ENCODE measurements at regions not wholly inside any gene's neighbourhood (a gene's known extent, or its start where the extent isn't known, plus 50 kb on each side); places are given as distances from the start of the nearest gene placed in this dataset.

GRCh38 chr2:81242501-81242900 lies 937.9 kb upstream of the LRRTM1 start:
- CTCF ChIA-PET = no interaction called here
- Mint-ChIP-seq H3K4me1 (no peaks in the 10 kb centered on the region), H3K27ac (no peak overlapping the region), H3K4me3 (no peak overlapping the region), H3K9me3 (peaks cover 14 to 36% (median 15%) of the 10 kb centered on the region in 3 donors), H3K36me3 (no peaks in the 10 kb centered on the region), H3K27me3 (no peaks in the 10 kb centered on the region)
- DNase-seq (no peak), ATAC-seq (replicated peaks in 1 of 4) (no peak)
- H3K9me3 ChIP-seq = peaks cover 5% of the 10 kb centered on the region
- POLR2A ChIA-PET = no interaction called here
- no peak overlapping the region for H3K27ac ChIP-seq (ENCODE audit: low read length)
- H3K4me1 ChIP-seq (ENCODE audit: control insufficient read depth in 1 of 2, extremely low read depth in 1 of 2, insufficient read depth in 2 of 2, low read length in 2 of 2) = no peaks in the 10 kb centered on the region
- WGBS (ENCODE audit: insufficient coverage) = 65% methylated on average over 2 of the region's 2 CpGs
- no peak overlapping the region for H3K4me3 ChIP-seq (ENCODE audit: control insufficient read depth in 1 of 2, extremely low read depth in 1 of 2, low read length in 1 of 2)
- no peaks in the 10 kb centered on the region for H3K27me3 ChIP-seq (replicated peaks in 1 of 2; ENCODE audit: control insufficient read depth in 2 of 2, extremely low read depth in 1 of 2, insufficient read depth in 2 of 2, low read length in 1 of 2)
- no peaks in the 10 kb centered on the region for H3K36me3 ChIP-seq (ENCODE audit: control insufficient read depth in 2 of 2, extremely low read depth in 1 of 2, insufficient read depth in 1 of 2, low read length in 1 of 2)

GRCh38 chr2:81238462-81238861 lies 933.9 kb upstream of the LRRTM1 start:
- Histone ChIP-seq H3K36me3 (ENCODE audit: control insufficient read depth in 2 of 2, extremely low read depth in 1 of 2, insufficient read depth in 1 of 2, low read length in 1 of 2) (no peaks in the 10 kb centered on the region), H3K27ac (ENCODE audit: low read length) (no peak overlapping the region), H3K4me1 (ENCODE audit: control insufficient read depth in 1 of 2, extremely low read depth in 1 of 2, insufficient read depth in 2 of 2, low read length in 2 of 2) (no peaks in the 10 kb centered on the region), H3K9me3 (peaks cover 2% of the 10 kb centered on the region), H3K4me3 (ENCODE audit: control insufficient read depth in 1 of 2, extremely low read depth in 1 of 2, low read length in 1 of 2) (no peak overlapping the region), H3K27me3 (replicated peaks in 1 of 2; ENCODE audit: control insufficient read depth in 2 of 2, extremely low read depth in 1 of 2, insufficient read depth in 2 of 2, low read length in 1 of 2) (no peaks in the 10 kb centered on the region)
- Mint-ChIP-seq H3K36me3 (no peaks in the 10 kb centered on the region), H3K4me3 (no peak overlapping the region), H3K27me3 (no peaks in the 10 kb centered on the region), H3K27ac (no peak overlapping the region), H3K4me1 (no peaks in the 10 kb centered on the region), H3K9me3 (peaks cover 9 to 43% (median 24%) of the 10 kb centered on the region in 3 donors)
- no CpG with 5 or more reads among the region's 2 CpGs for WGBS (ENCODE audit: insufficient coverage)
- DNase-seq (no peak), ATAC-seq (replicated peaks in 1 of 4) (no peak)
- POLR2A ChIA-PET = no interaction called here
- CTCF ChIA-PET = no interaction called here

GRCh38 chr2:81235601-81236000 lies 931.0 kb upstream of the LRRTM1 start:
- no peaks in the 10 kb centered on the region for H3K9me3 ChIP-seq
- Mint-ChIP-seq H3K4me1 (no peaks in the 10 kb centered on the region), H3K36me3 (no peaks in the 10 kb centered on the region), H3K27me3 (no peaks in the 10 kb centered on the region), H3K9me3 (peaks cover 12 to 51% (median 29%) of the 10 kb centered on the region in 3 donors), H3K4me3 (no peak overlapping the region), H3K27ac (no peak overlapping the region)
- ChIA-PET POLR2A (no interaction called here), CTCF (no interaction called here)
- no peak overlapping the region for H3K4me3 ChIP-seq (ENCODE audit: control insufficient read depth in 1 of 2, extremely low read depth in 1 of 2, low read length in 1 of 2)
- H3K27ac ChIP-seq (ENCODE audit: low read length) = no peak overlapping the region
- no CpG with 5 or more reads among the region's 1 CpG for WGBS (ENCODE audit: insufficient coverage)
- H3K4me1 ChIP-seq (ENCODE audit: control insufficient read depth in 1 of 2, extremely low read depth in 1 of 2, insufficient read depth in 2 of 2, low read length in 2 of 2) = no peaks in the 10 kb centered on the region
- H3K27me3 ChIP-seq (replicated peaks in 1 of 2; ENCODE audit: control insufficient read depth in 2 of 2, extremely low read depth in 1 of 2, insufficient read depth in 2 of 2, low read length in 1 of 2) = no peaks in the 10 kb centered on the region
- DNase-seq = no peak
- no peak for ATAC-seq (replicated peaks in 1 of 4)
- no peaks in the 10 kb centered on the region for H3K36me3 ChIP-seq (ENCODE audit: control insufficient read depth in 2 of 2, extremely low read depth in 1 of 2, insufficient read depth in 1 of 2, low read length in 1 of 2)

GRCh38 chr2:81234711-81235110 lies 930.2 kb upstream of the LRRTM1 start:
- ChIA-PET CTCF (no interaction called here), POLR2A (no interaction called here)
- no peaks in the 10 kb centered on the region for H3K27me3 ChIP-seq (replicated peaks in 1 of 2; ENCODE audit: control insufficient read depth in 2 of 2, extremely low read depth in 1 of 2, insufficient read depth in 2 of 2, low read length in 1 of 2)
- Mint-ChIP-seq H3K4me3 (no peak overlapping the region), H3K4me1 (no peaks in the 10 kb centered on the region), H3K27me3 (no peaks in the 10 kb centered on the region), H3K27ac (no peak overlapping the region), H3K9me3 (peaks cover 10 to 50% (median 25%) of the 10 kb centered on the region in 3 donors), H3K36me3 (no peaks in the 10 kb centered on the region)
- H3K36me3 ChIP-seq (ENCODE audit: control insufficient read depth in 2 of 2, extremely low read depth in 1 of 2, insufficient read depth in 1 of 2, low read length in 1 of 2) = no peaks in the 10 kb centered on the region
- H3K9me3 ChIP-seq = no peaks in the 10 kb centered on the region
- ATAC-seq (replicated peaks in 1 of 4) = no peak
- no peak overlapping the region for H3K4me3 ChIP-seq (ENCODE audit: control insufficient read depth in 1 of 2, extremely low read depth in 1 of 2, low read length in 1 of 2)
- no peak overlapping the region for H3K27ac ChIP-seq (ENCODE audit: low read length)
- WGBS (ENCODE audit: insufficient coverage) = no CpG with 5 or more reads among the region's 1 CpG
- no peak for DNase-seq
- no peaks in the 10 kb centered on the region for H3K4me1 ChIP-seq (ENCODE audit: control insufficient read depth in 1 of 2, extremely low read depth in 1 of 2, insufficient read depth in 2 of 2, low read length in 2 of 2)

GRCh38 chr2:81225756-81226155 lies 921.2 kb upstream of the LRRTM1 start:
- no peaks in the 10 kb centered on the region for H3K9me3 ChIP-seq
- H3K27me3 ChIP-seq (replicated peaks in 1 of 2; ENCODE audit: control insufficient read depth in 2 of 2, extremely low read depth in 1 of 2, insufficient read depth in 2 of 2, low read length in 1 of 2) = no peaks in the 10 kb centered on the region
- CTCF ChIA-PET = no interaction called here
- ATAC-seq (replicated peaks in 1 of 4) (no peak), DNase-seq (no peak)
- 75% methylated on average over 2 of the region's 4 CpGs for WGBS (ENCODE audit: insufficient coverage)
- no peak overlapping the region for H3K4me3 Mint-ChIP-seq
- H3K4me1 ChIP-seq (ENCODE audit: control insufficient read depth in 1 of 2, extremely low read depth in 1 of 2, insufficient read depth in 2 of 2, low read length in 2 of 2) = no peaks in the 10 kb centered on the region
- H3K36me3 ChIP-seq (ENCODE audit: control insufficient read depth in 2 of 2, extremely low read depth in 1 of 2, insufficient read depth in 1 of 2, low read length in 1 of 2) = no peaks in the 10 kb centered on the region
- no peaks in the 10 kb centered on the region for H3K4me1 Mint-ChIP-seq
- POLR2A ChIA-PET = no interaction called here
- peaks cover 8 to 29% (median 16%) of the 10 kb centered on the region in 3 donors for H3K9me3 Mint-ChIP-seq
- H3K27ac ChIP-seq (ENCODE audit: low read length) = no peak overlapping the region
- H3K36me3 Mint-ChIP-seq = no peaks in the 10 kb centered on the region
- no peak overlapping the region for H3K4me3 ChIP-seq (ENCODE audit: control insufficient read depth in 1 of 2, extremely low read depth in 1 of 2, low read length in 1 of 2)
- H3K27ac Mint-ChIP-seq = no peak overlapping the region
- no peaks in the 10 kb centered on the region for H3K27me3 Mint-ChIP-seq

GRCh38 chr2:81213598-81213997 lies 909.0 kb upstream of the LRRTM1 start:
- ChIA-PET CTCF (no interaction called here), POLR2A (no interaction called here)
- no peak overlapping the region for H3K27ac Mint-ChIP-seq
- no peak for ATAC-seq (replicated peaks in 1 of 4)
- Histone ChIP-seq H3K27me3 (replicated peaks in 1 of 2; ENCODE audit: control insufficient read depth in 2 of 2, extremely low read depth in 1 of 2, insufficient read depth in 2 of 2, low read length in 1 of 2) (no peaks in the 10 kb centered on the region), H3K4me1 (ENCODE audit: control insufficient read depth in 1 of 2, extremely low read depth in 1 of 2, insufficient read depth in 2 of 2, low read length in 2 of 2) (no peaks in the 10 kb centered on the region), H3K4me3 (ENCODE audit: control insufficient read depth in 1 of 2, extremely low read depth in 1 of 2, low read length in 1 of 2) (no peak overlapping the region), H3K27ac (ENCODE audit: low read length) (no peak overlapping the region), H3K36me3 (ENCODE audit: control insufficient read depth in 2 of 2, extremely low read depth in 1 of 2, insufficient read depth in 1 of 2, low read length in 1 of 2) (no peaks in the 10 kb centered on the region), H3K9me3 (no peaks in the 10 kb centered on the region)
- H3K4me1 Mint-ChIP-seq = no peaks in the 10 kb centered on the region
- H3K4me3 Mint-ChIP-seq = no peak overlapping the region
- no peak for DNase-seq
- peaks cover 11 to 27% (median 19%) of the 10 kb centered on the region in 3 donors for H3K9me3 Mint-ChIP-seq
- H3K36me3 Mint-ChIP-seq = no peaks in the 10 kb centered on the region
- H3K27me3 Mint-ChIP-seq = no peaks in the 10 kb centered on the region
- WGBS (ENCODE audit: insufficient coverage) = no CpG with 5 or more reads among the region's 2 CpGs

GRCh38 chr2:81206216-81206615 lies 901.7 kb upstream of the LRRTM1 start:
- no peak for ATAC-seq (replicated peaks in 1 of 4)
- Mint-ChIP-seq H3K4me1 (no peaks in the 10 kb centered on the region), H3K27me3 (no peaks in the 10 kb centered on the region), H3K4me3 (no peak overlapping the region), H3K27ac (no peak overlapping the region), H3K9me3 (peaks cover 10 to 27% (median 18%) of the 10 kb centered on the region in 3 donors), H3K36me3 (no peaks in the 10 kb centered on the region)
- no peak overlapping the region for H3K27ac ChIP-seq (ENCODE audit: low read length)
- H3K36me3 ChIP-seq (ENCODE audit: control insufficient read depth in 2 of 2, extremely low read depth in 1 of 2, insufficient read depth in 1 of 2, low read length in 1 of 2) = no peaks in the 10 kb centered on the region
- H3K4me1 ChIP-seq (ENCODE audit: control insufficient read depth in 1 of 2, extremely low read depth in 1 of 2, insufficient read depth in 2 of 2, low read length in 2 of 2) = no peaks in the 10 kb centered on the region
- no peak for DNase-seq
- H3K9me3 ChIP-seq = no peaks in the 10 kb centered on the region
- POLR2A ChIA-PET = no interaction called here
- H3K27me3 ChIP-seq (replicated peaks in 1 of 2; ENCODE audit: control insufficient read depth in 2 of 2, extremely low read depth in 1 of 2, insufficient read depth in 2 of 2, low read length in 1 of 2) = no peaks in the 10 kb centered on the region
- CTCF ChIA-PET = no interaction called here
- no peak overlapping the region for H3K4me3 ChIP-seq (ENCODE audit: control insufficient read depth in 1 of 2, extremely low read depth in 1 of 2, low read length in 1 of 2)
- 65% methylated on average over 4 of the region's 5 CpGs for WGBS (ENCODE audit: insufficient coverage)
